Natural killer cell (primary cell): ENCODE measurements at regions not wholly inside any gene's neighbourhood (a gene's known extent, or its start where the extent isn't known, plus 50 kb on each side); places are given as distances from the start of the nearest gene placed in this dataset.

ENCODE experiments used
- ATAC-seq, 3 donors: fragments of 150-1000 bp in 2 of 3; fragments of 200-7000 bp in 1 of 3; cut with Tn5 transposase; 1 replicate in 1 of 3; 2 replicates in 2 of 3; pipeline ENCODE4 v1.10.0; 2021; ENCODE audit warnings: mild to moderate bottlenecking in 2 of 3, moderate library complexity in 2 of 3
- DNase-seq, 2 donors: peaks; one replicate each; pipeline versions ENCODE4 v3.0.0 to v3.0.0-alpha.2; 2013 to 2021; ENCODE audit warnings: mixed read lengths in 1 of 2
- H3K27ac ChIP-seq: one replicate; pipeline ENCODE4 v1.5.1; 2013; ENCODE audit warnings: mild to moderate bottlenecking, low read length
- H3K27me3 ChIP-seq: one replicate; pipeline ENCODE4 v1.6.1; 2013; ENCODE audit warnings: low read length; ENCODE audit not compliant: control insufficient read depth, insufficient read depth
- H3K36me3 ChIP-seq: one replicate; pipeline ENCODE4 v1.6.1; 2013; ENCODE audit warnings: low read length; ENCODE audit not compliant: control insufficient read depth, insufficient read depth
- H3K4me1 ChIP-seq: one replicate; pipeline ENCODE4 v1.6.1; 2013; ENCODE audit warnings: low read length; ENCODE audit not compliant: control insufficient read depth, insufficient read depth
- H3K4me3 ChIP-seq: one replicate; pipeline ENCODE4 v1.5.1; 2013; ENCODE audit warnings: low read length
- H3K9me3 ChIP-seq: one replicate; pipeline ENCODE4 v1.6.1; 2013; ENCODE audit warnings: low read length; ENCODE audit not compliant: control insufficient read depth, insufficient read depth
- H3K27ac Mint-ChIP-seq, 2 donors: one replicate each; pipeline ENCODE4 v1.8.0; 2022; ENCODE audit warnings: mild to moderate bottlenecking in 2 of 2, mixed read lengths in 2 of 2, moderate library complexity in 1 of 2
- H3K27me3 Mint-ChIP-seq, 2 donors: one replicate each; pipeline ENCODE4 v1.8.0; 2022; ENCODE audit warnings: low read depth in 2 of 2, mixed read lengths in 2 of 2
- H3K36me3 Mint-ChIP-seq: one replicate; pipeline ENCODE4 v1.8.0; 2022; ENCODE audit warnings: mixed read lengths
- H3K4me1 Mint-ChIP-seq, 2 donors: one replicate each; pipeline ENCODE4 v1.8.0; 2022; ENCODE audit warnings: mixed read lengths in 2 of 2
- H3K4me3 Mint-ChIP-seq: one replicate; pipeline ENCODE4 v1.8.0; 2022; ENCODE audit warnings: mild to moderate bottlenecking, moderate library complexity, mixed read lengths
- H3K9me3 Mint-ChIP-seq, 2 donors: one replicate each; pipeline ENCODE4 v1.8.0; 2022; ENCODE audit warnings: mixed read lengths in 2 of 2
- CTCF ChIP-seq: fragments of 200-600 bp; IDR thresholded peaks from one replicate; pipeline ENCODE4 v1.8.0; 2022; ENCODE audit warnings: antibody characterized with exemption
- WGBS: methylation state at CpG from one replicate; pipeline ENCODE4 v1.1.7; 2013; ENCODE audit warnings: missing lambda C conversion rate; ENCODE audit not compliant: insufficient coverage; 5-methylcytosine and 5-hydroxymethylcytosine counted together
- intact Hi-C: fragments of 100-400 bp; cut with micrococcal nuclease; formaldehyde crosslinking; loops from one replicate; pipeline ENCODE4 v1.14.2; 2022

- no peak for ATAC-seq
- Histone ChIP-seq H3K27ac (no peak overlapping the region), H3K27me3 (no peaks in the 10 kb centered on the region), H3K36me3 (no peaks in the 10 kb centered on the region), H3K4me3 (no peak overlapping the region), H3K9me3 (peaks cover 9% of the 10 kb centered on the region), H3K4me1 (no peaks in the 10 kb centered on the region)
- H3K27me3 Mint-ChIP-seq = no peaks in the 10 kb centered on the region
- no peak for TF ChIP-seq CTCF
- H3K27ac Mint-ChIP-seq = no peak overlapping the region
- no peak overlapping the region for H3K4me3 Mint-ChIP-seq
- H3K4me1 Mint-ChIP-seq = no peaks in the 10 kb centered on the region
- H3K9me3 Mint-ChIP-seq = peaks cover 20 to 25% of the 10 kb centered on the region in 2 donors
- 80% methylated on average over 1 of the region's 4 CpGs for WGBS
- no peak for DNase-seq
- intact Hi-C loops = no loop called here
- H3K36me3 Mint-ChIP-seq = no peaks in the 10 kb centered on the region
These were observed 233.5 kb upstream of the HS3ST5 start for GRCh38 chr6:114576330-114576729.

- intact Hi-C loops = no loop called here
- Mint-ChIP-seq H3K27me3 (no peaks in the 10 kb centered on the region), H3K36me3 (no peaks in the 10 kb centered on the region), H3K4me1 (no peaks in the 10 kb centered on the region), H3K4me3 (no peak overlapping the region), H3K9me3 (peaks cover 11 to 17% of the 10 kb centered on the region in 2 donors), H3K27ac (no peak overlapping the region)
- Histone ChIP-seq H3K27ac (no peak overlapping the region), H3K36me3 (no peaks in the 10 kb centered on the region), H3K4me3 (no peak overlapping the region), H3K4me1 (no peaks in the 10 kb centered on the region), H3K27me3 (no peaks in the 10 kb centered on the region), H3K9me3 (peaks cover 1% of the 10 kb centered on the region)
- ATAC-seq (no peak), DNase-seq (no peak)
- no peak for TF ChIP-seq CTCF
- 79% methylated on average over 3 of the region's 3 CpGs for WGBS
These were observed 226.8 kb upstream of the HS3ST5 start for GRCh38 chr6:114569669-114570068.

DNA sequence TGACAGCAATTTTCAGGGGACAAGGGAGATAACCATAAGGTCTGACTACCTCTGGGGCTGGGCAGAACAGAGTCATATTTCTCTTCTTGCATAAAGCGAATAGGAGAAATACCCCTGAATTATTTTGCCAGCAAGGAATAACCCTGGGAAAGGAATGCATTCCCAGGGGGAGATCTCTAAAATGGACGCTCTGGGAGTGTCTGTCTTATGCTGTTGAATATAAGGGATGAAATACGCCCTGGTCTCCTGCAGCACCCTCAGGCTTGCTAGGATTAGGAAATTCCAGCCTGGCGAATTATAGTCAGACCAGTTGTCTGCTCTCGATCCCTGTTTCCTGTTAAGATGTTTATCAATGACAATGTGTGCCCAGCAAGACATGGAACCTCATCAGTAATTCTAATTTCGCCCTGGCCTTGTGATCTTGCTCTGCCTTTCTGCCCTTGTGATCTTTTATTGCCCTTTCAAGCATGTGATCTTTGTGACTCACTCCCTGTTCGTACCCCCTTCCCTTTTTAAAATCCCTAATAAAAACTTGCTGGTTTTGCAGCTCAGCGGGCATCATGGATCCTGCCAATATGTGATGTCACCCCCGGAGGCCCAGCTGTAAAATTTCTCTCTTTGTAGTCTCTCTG lies 221.6 kb upstream of the HS3ST5 start:
- no peaks in the 10 kb centered on the region for H3K4me1 ChIP-seq
- no peaks in the 10 kb centered on the region for H3K36me3 ChIP-seq
- no peaks in the 10 kb centered on the region for H3K27me3 ChIP-seq
- DNase-seq = no peak
- no peaks in the 10 kb centered on the region for H3K27me3 Mint-ChIP-seq
- no peak overlapping the region for H3K27ac ChIP-seq
- H3K9me3 Mint-ChIP-seq = peaks cover 23 to 25% of the 10 kb centered on the region in 2 donors
- ATAC-seq = no peak
- no peak overlapping the region for H3K27ac Mint-ChIP-seq
- intact Hi-C loops = no loop called here
- no peak overlapping the region for H3K4me3 ChIP-seq
- H3K36me3 Mint-ChIP-seq = no peaks in the 10 kb centered on the region
- no peak overlapping the region for H3K4me3 Mint-ChIP-seq
- TF ChIP-seq CTCF = no peak
- 77% methylated on average over 9 of the region's 9 CpGs for WGBS
- H3K4me1 Mint-ChIP-seq = no peaks in the 10 kb centered on the region
- H3K9me3 ChIP-seq = peaks cover 6% of the 10 kb centered on the region

DNA sequence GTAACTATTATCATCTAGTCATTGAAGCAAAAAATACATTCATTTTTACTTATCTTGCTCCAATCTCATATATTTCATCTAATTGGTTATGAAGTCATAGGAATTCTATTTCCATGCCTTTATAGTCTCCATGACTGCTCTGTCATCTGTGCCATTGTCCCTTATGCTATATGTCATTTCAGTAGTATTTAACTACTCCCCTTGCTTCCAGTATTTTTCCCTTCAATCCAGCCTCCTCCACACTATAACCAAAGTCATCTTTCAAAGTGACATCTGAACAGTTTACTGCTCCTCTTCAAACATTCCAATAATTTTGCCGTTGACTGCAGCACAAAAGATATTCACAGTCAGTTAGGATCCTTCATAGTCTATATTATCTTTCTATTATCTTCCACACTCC lies 216.6 kb upstream of the HS3ST5 start:
- no peaks in the 10 kb centered on the region for H3K4me1 Mint-ChIP-seq
- H3K4me3 ChIP-seq = no peak overlapping the region
- H3K27ac ChIP-seq = no peak overlapping the region
- no peak for TF ChIP-seq CTCF
- 96% methylated on average over 1 of the region's 1 CpG for WGBS
- H3K36me3 ChIP-seq = no peaks in the 10 kb centered on the region
- intact Hi-C loops = no loop called here
- H3K4me1 ChIP-seq = no peaks in the 10 kb centered on the region
- ATAC-seq (no peak), DNase-seq (no peak)
- peaks cover 2% of the 10 kb centered on the region for H3K9me3 ChIP-seq
- H3K27ac Mint-ChIP-seq = no peak overlapping the region
- H3K9me3 Mint-ChIP-seq = peaks cover 11 to 18% of the 10 kb centered on the region in 2 donors
- no peaks in the 10 kb centered on the region for H3K27me3 ChIP-seq
- H3K27me3 Mint-ChIP-seq = no peaks in the 10 kb centered on the region
- no peak overlapping the region for H3K4me3 Mint-ChIP-seq
- H3K36me3 Mint-ChIP-seq = no peaks in the 10 kb centered on the region
